Transverse colon (tissue), 4 donors: ENCODE measurements at regions not wholly inside any gene's neighbourhood (a gene's known extent, or its start where the extent isn't known, plus 50 kb on each side); places are given as distances from the start of the nearest gene placed in this dataset.

Experiments used
- DNase-seq: peaks from one replicate; pipeline ENCODE4 v3.0.0-alpha.2; 2019
- H3K27ac ChIP-seq, 4 donors: fragments of 200-600 bp; sonication (generic); 2 replicates each; pipeline ENCODE4 v1.5.1; 2016 to 2018; ENCODE audit warnings: inconsistent platforms in 4 of 4
- H3K27me3 ChIP-seq: fragments of 200-600 bp; sonication (generic); 2 replicates; pipeline ENCODE4 v1.5.1; 2017; ENCODE audit warnings: inconsistent platforms
- H3K36me3 ChIP-seq, 4 donors: fragments of 200-600 bp; sonication (generic); 2 replicates each; pipeline ENCODE4 v1.5.1; 2017 to 2019; ENCODE audit warnings: inconsistent platforms in 4 of 4
- H3K4me1 ChIP-seq, 4 donors: fragments of 200-600 bp; sonication (generic); 2 replicates each; pipeline ENCODE4 v1.5.1; 2017 to 2020; ENCODE audit warnings: inconsistent platforms in 4 of 4
- H3K4me3 ChIP-seq, 4 donors: fragments of 200-600 bp; sonication (generic); 1 replicate in 1 of 4; 2 replicates in 3 of 4; pipeline versions ENCODE4 v1.5.1 to v1.6.1; 2017 to 2019; ENCODE audit warnings: inconsistent platforms in 4 of 4
- H3K9me3 ChIP-seq, 2 donors: fragments of 200-600 bp; sonication (generic); 2 replicates each; pipeline ENCODE4 v1.5.1; 2017 to 2019; ENCODE audit warnings: inconsistent platforms in 2 of 2
- EP300 ChIP-seq: sonication (generic); formaldehyde crosslinking; IDR thresholded peaks from one replicate; pipeline ENCODE4 v1.6.1; 2017; ENCODE audit warnings: antibody characterized with exemption, low read depth
- POLR2A ChIP-seq: fragments of 450-650 bp; IDR thresholded peaks from one replicate; pipeline ENCODE4 v1.6.1; 2016; ENCODE audit warnings: antibody characterized with exemption, mild to moderate bottlenecking, moderate library complexity
- POLR2AphosphoS5 ChIP-seq, 3 donors: sonication (generic); formaldehyde crosslinking; IDR thresholded peaks; one replicate each; pipeline ENCODE4 v1.6.1; 2016; ENCODE audit warnings: antibody characterized with exemption in 3 of 3
- WGBS, 2 donors: methylation state at CpG; one replicate each; pipeline ENCODE4 v1.1.5; 2018; ENCODE audit warnings: low coverage in 1 of 2; 5-methylcytosine and 5-hydroxymethylcytosine counted together
- in situ Hi-C, 4 donors: fragments of 200-750 bp; cut with MboI; loops; one replicate each; pipeline versions ENCODE4 v1.15.0 to v1.15.1; 2017; ENCODE audit warnings: low sequenced_read_pairs in 3 of 4, low pct_ligation_motif_present in 1 of 4, low pct_unique_long_range_greater_than_20kb in 1 of 4
- intact Hi-C: fragments of 100-400 bp; cut with DNase I; formaldehyde crosslinking; loops from one replicate; pipeline ENCODE4 v1.15.1; 2023; ENCODE audit warnings: low total_unique reads
- TF ChIP-seq, protein P1 (sequence below), 5 experiments: fragments of 200-600 bp in 3 of 5; fragments of 450-650 bp in 2 of 5; sonication (generic) in 3 of 5; IDR thresholded peaks; 1 replicate in 2 of 5; 2 replicates in 3 of 5; pipeline ENCODE4 v1.5.1; 2016 to 2017; ENCODE audit warnings: antibody characterized with exemption in 5 of 5, inconsistent platforms in 3 of 5, mild to moderate bottlenecking in 2 of 5, moderate library complexity in 1 of 5

DNA sequence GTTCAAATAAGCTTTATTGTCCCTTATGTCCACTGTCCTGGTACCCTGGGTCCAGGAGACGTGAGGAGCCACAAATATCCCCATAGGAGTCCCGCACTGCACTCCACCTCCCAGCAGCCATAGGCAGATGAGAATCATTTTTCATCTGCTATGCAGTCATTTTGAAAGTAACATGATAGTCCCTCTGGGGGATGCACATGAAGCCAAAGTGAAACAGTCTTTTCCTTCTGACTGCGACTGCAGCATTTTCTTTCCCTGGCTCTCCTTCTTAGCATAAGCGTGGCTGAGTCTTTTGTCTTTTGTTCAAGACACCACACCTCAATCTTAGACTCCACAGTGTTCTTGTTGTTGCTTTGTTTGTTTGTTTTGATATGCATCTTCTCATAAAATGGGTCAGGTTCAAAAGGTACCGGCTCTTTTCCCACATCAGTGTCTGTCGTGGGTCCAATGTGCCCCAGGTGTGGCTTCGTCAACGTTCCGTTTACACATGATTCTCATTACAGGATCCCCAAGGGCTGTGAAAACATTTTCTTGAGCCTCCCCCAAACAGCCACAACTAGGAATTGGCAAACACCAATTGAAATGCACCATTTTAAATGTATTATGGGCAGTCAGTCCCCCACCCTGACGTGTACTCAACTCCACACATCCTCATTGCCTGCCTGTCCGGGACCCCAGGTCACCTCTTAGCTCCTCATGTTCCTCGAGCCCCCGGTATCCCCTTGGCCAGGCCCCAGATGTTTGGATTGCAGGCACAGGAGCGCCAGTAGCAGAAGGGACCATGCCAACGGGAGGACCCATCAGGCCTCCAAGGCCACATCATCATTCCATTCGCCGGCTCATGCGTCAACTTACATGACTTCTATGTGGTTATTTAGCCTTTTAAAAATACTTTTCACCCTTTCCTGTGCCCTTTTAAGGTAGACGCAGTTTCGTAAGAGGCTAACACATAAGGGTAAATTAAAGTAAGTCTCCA is 237.8 kb upstream of the DAPK1 start:
- no peaks in the 10 kb centered on the region for H3K27me3 ChIP-seq
- no peaks in the 10 kb centered on the region for H3K9me3 ChIP-seq
- in situ Hi-C loops = no loop called here
- H3K27ac ChIP-seq = no peak overlapping the region
- no peaks in the 10 kb centered on the region for H3K4me1 ChIP-seq
- 67 to 72% methylated on average over 14 to 20 of the region's 20 CpGs for WGBS, 2 donors
- TF ChIP-seq EP300 = no peak
- no peak for TF ChIP-seq POLR2A
- TF ChIP-seq, protein P1, sequence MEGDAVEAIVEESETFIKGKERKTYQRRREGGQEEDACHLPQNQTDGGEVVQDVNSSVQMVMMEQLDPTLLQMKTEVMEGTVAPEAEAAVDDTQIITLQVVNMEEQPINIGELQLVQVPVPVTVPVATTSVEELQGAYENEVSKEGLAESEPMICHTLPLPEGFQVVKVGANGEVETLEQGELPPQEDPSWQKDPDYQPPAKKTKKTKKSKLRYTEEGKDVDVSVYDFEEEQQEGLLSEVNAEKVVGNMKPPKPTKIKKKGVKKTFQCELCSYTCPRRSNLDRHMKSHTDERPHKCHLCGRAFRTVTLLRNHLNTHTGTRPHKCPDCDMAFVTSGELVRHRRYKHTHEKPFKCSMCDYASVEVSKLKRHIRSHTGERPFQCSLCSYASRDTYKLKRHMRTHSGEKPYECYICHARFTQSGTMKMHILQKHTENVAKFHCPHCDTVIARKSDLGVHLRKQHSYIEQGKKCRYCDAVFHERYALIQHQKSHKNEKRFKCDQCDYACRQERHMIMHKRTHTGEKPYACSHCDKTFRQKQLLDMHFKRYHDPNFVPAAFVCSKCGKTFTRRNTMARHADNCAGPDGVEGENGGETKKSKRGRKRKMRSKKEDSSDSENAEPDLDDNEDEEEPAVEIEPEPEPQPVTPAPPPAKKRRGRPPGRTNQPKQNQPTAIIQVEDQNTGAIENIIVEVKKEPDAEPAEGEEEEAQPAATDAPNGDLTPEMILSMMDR (IDR thresholded peaks at IDR 0.05) = no peak
- TF ChIP-seq POLR2AphosphoS5 (IDR thresholded peaks at IDR 0.05) = no peak
- DNase-seq = no peak
- no peaks in the 10 kb centered on the region for H3K36me3 ChIP-seq
- intact Hi-C loops = no loop called here
- H3K4me3 ChIP-seq = no peak overlapping the region

DNA sequence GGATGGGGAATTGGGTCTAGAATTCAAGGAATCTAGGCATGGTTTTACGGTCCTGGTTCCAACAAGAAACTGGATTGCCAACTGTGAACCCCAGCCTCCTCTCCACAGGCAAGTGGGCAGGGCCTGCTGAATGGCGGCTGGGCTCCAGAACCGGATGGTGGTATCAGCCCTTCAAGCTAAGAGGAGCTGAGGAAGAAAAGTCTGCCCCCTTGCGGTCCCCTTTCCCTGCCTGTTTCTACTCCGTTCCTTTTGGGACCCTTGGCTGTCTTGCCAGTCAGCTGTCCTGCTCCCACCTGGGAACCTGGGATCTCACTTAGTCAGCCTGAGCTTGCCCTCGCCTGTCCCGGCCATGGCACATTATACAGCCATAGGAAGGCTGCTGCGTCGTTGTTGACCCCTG is 234.4 kb upstream of the DAPK1 start:
- TF ChIP-seq POLR2AphosphoS5 (IDR thresholded peaks at IDR 0.05) (no peak), EP300 (no peak), POLR2A (no peak)
- TF ChIP-seq, protein P1 (IDR thresholded peaks at IDR 0.05) = no peak
- 78% methylated on average over 9 of the region's 9 CpGs; no CpG with 5 or more reads in 1 of the 2 donors for WGBS, 2 donors
- H3K4me3 ChIP-seq = no peak overlapping the region
- in situ Hi-C loops (no loop called here), intact Hi-C loops (no loop called here)
- H3K27ac ChIP-seq = no peak overlapping the region
- H3K36me3 ChIP-seq = no peaks in the 10 kb centered on the region
- H3K9me3 ChIP-seq = no peaks in the 10 kb centered on the region
- H3K27me3 ChIP-seq = no peaks in the 10 kb centered on the region
- H3K4me1 ChIP-seq = no peaks in the 10 kb centered on the region
- DNase-seq = no peak

DNA sequence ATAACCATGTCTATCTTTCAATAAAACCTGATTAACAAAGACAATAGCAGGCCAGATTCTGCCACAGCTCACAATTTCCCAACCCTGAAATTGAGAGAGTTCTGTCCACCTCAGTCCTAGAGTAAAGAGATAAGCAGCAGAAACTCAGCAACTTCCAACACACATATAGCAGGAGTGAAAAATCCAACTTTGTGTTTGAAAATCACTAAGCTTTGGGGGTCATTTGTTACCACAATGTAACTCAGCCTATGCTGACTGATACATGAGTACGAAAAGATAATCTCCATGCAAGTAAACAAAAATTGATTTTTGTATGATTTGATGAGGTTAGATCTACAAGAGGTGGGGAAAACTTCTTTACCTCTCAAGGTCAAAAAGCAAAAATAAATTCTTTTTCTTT is 231.0 kb upstream of the DAPK1 start:
- no peaks in the 10 kb centered on the region for H3K36me3 ChIP-seq
- in situ Hi-C loops (no loop called here), intact Hi-C loops (no loop called here)
- TF ChIP-seq, protein P1 (IDR thresholded peaks at IDR 0.05) = no peak
- TF ChIP-seq POLR2A (no peak), EP300 (no peak), POLR2AphosphoS5 (IDR thresholded peaks at IDR 0.05) (no peak)
- 97 to 100% methylated on average over 1 of the region's 1 CpG for WGBS, 2 donors
- H3K27me3 ChIP-seq = no peaks in the 10 kb centered on the region
- peak overlapping the region in 1 of 4 donors; percentile 53 for H3K27ac ChIP-seq
- H3K4me1 ChIP-seq = no peaks in the 10 kb centered on the region
- DNase-seq = no peak
- no peak overlapping the region for H3K4me3 ChIP-seq
- H3K9me3 ChIP-seq = no peaks in the 10 kb centered on the region

DNA sequence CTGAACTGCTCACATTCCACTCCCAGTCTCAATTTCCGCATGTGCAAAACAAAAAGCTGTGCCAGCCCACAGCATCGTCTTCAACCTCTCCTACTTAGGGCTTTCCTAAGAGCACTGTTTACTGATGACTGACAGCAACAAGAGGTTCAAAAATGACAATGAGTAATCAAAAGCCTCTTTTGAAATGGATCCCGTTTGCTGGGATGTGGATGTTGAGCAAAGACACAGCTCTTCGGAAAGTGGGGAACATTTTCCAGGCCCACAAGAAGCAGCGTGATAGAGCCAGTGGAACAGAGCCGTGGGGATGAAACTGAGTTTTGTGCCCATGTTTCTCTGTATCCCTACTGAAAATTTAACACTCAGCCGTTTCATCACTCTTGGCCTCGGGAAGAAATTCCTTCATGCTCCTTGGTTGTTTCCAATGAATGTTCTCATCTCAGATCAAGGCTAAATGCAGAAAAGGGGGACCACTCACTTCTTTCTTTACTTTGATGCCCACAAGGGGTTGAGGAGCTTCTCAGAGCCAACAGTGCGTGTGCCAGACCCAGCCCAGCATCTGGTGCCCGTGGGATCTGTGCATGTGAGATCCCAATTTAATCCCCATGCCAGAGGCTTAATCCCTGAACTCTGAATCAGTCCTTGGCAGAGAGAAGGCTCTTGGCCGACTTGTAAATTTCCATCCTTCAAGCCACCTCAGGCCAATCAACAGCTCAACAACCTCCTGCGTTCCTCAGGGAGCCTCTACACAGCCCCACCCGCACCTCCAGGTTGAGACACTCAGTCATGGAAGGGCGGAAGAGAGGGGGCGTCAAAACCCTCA is 230.2 kb upstream of the DAPK1 start:
- WGBS, 2 donors = 76 to 89% methylated on average over 8 to 15 of the region's 15 CpGs
- H3K4me3 ChIP-seq = no peak overlapping the region
- H3K36me3 ChIP-seq = no peaks in the 10 kb centered on the region
- DNase-seq = no peak
- intact Hi-C loops (no loop called here), in situ Hi-C loops (no loop called here)
- H3K4me1 ChIP-seq = no peaks in the 10 kb centered on the region
- TF ChIP-seq, protein P1 (IDR thresholded peaks at IDR 0.05) = no peak
- TF ChIP-seq POLR2A = no peak
- no peaks in the 10 kb centered on the region for H3K9me3 ChIP-seq
- no peaks in the 10 kb centered on the region for H3K27me3 ChIP-seq
- H3K27ac ChIP-seq = peak overlapping the region in 1 of 4 donors; percentile 53
